K562 (cell line): ENCODE measurements at regions not wholly inside any gene's neighbourhood (a gene's known extent, or its start where the extent isn't known, plus 50 kb on each side); places are given as distances from the start of the nearest gene placed in this dataset.

ENCODE experiments used
- ATAC-seq: fragments of 200-7000 bp; cut with Tn5 transposase; 3 replicates; pipeline ENCODE4 v1.9.1; 2020; ENCODE audit warnings: moderate library complexity
- BruUV-seq: library from RNA; stranded (reverse); fragments of 400-500 nt; replicated peaks from 2 replicates; lab custom pipeline; 2021; lab: Mats Ljungman, UMichigan
- CTCF ChIA-PET: fragments of 300-600 bp; formaldehyde crosslinking; extraction: SDS; loops from one replicate; lab custom pipeline; 2021; ENCODE audit warnings: low intra/inter-chr PET ratio; lab: Yijun Ruan, JAX
- POLR2A ChIA-PET: fragments of 300-600, 350-650 bp; sonication (Branson Sonifier 250); formaldehyde crosslinking; extraction: SDS; loops from one replicate; lab custom pipeline; 2021; ENCODE audit warnings: antibody characterized with exemption, inconsistent platforms; lab: Yijun Ruan, JAX
- DNase-seq, 4 experiments: peaks; one replicate each; pipeline versions ENCODE4 v3.0.0 to v3.0.0-alpha.2; 2011 to 2018; ENCODE audit warnings: low spot score in 3 of 4, mixed read lengths in 3 of 4; ENCODE audit errors: extremely low read depth in 1 of 4
- FAIRE-seq: peaks from 2 replicates; lab custom pipeline; 2011; peaks lifted over from hg19 to GRCh38; lab: Jason Lieb, UNC
- H2AFZ ChIP-seq: 2 replicates; pipeline ENCODE4 v1.6.0; 2011; ENCODE audit warnings: low read depth, low read length, control low read depth, inconsistent platforms
- H3K27ac ChIP-seq: fragments of 200-600 bp; 3 replicates; pipeline ENCODE4 v1.8.0; 2011; ENCODE audit warnings: low read depth, mild to moderate bottlenecking, control low read depth, inconsistent platforms, low read length, moderate library complexity, mixed read lengths; ENCODE audit errors: extremely low read depth
- H3K27me3 ChIP-seq, 2 experiments: fragments of 300-600 bp in 1 of 2; 2 replicates in 1 of 2; 3 replicates in 1 of 2; pipeline versions ENCODE4 v1.6.0 to v1.8.0; 2011; ENCODE audit warnings: inconsistent platforms in 2 of 2, low read length in 2 of 2, mild to moderate bottlenecking in 1 of 2, mixed read lengths in 1 of 2, moderate library complexity in 1 of 2; ENCODE audit not compliant: control insufficient read depth in 2 of 2, insufficient read depth in 2 of 2
- H3K36me3 ChIP-seq: fragments of 300-600 bp; 3 replicates; pipeline ENCODE4 v1.8.0; 2011; ENCODE audit warnings: mild to moderate bottlenecking, low read length, inconsistent platforms; ENCODE audit not compliant: control insufficient read depth, insufficient read depth
- H3K4me1 ChIP-seq, 2 experiments: fragments of 200-600 bp in 1 of 2; replicated peaks in 1 of 2; 2 replicates in 1 of 2; 3 replicates in 1 of 2; pipeline versions ENCODE4 v1.5.1 to v1.8.0; 2011; ENCODE audit warnings: inconsistent platforms in 2 of 2, low read length in 2 of 2, mild to moderate bottlenecking in 1 of 2, mixed read lengths in 1 of 2, moderate library complexity in 1 of 2; ENCODE audit not compliant: control insufficient read depth in 2 of 2, insufficient read depth in 2 of 2
- H3K4me2 ChIP-seq: 2 replicates; pipeline ENCODE4 v1.6.1; 2011; ENCODE audit warnings: low read length, control low read depth, inconsistent platforms, mixed read lengths; ENCODE audit not compliant: insufficient read depth
- H3K4me3 ChIP-seq: fragments of 200-600 bp; sonication (generic), shearing (Covaris generic); 2 replicates; pipeline ENCODE4 v1.5.1; 2016; ENCODE audit warnings: control low read depth, inconsistent platforms
- H3K79me2 ChIP-seq: fragments of 200-600 bp; 3 replicates; pipeline ENCODE4 v1.8.0; 2011; ENCODE audit warnings: low read length, inconsistent platforms; ENCODE audit not compliant: control insufficient read depth, insufficient read depth
- H3K9ac ChIP-seq, 2 experiments: 2 replicates each; pipeline versions ENCODE4 v1.6.0 to v1.6.1; 2011; ENCODE audit warnings: low read depth in 2 of 2, low read length in 2 of 2, control low read depth in 1 of 2, inconsistent platforms in 1 of 2, mild to moderate bottlenecking in 1 of 2, mixed read lengths in 1 of 2; ENCODE audit not compliant: insufficient read depth in 1 of 2
- H3K9me1 ChIP-seq: one replicate; pipeline ENCODE4 v1.6.0; 2011; ENCODE audit warnings: inconsistent platforms, mild to moderate bottlenecking, low read length, moderate library complexity; ENCODE audit not compliant: control insufficient read depth, insufficient read depth
- H3K9me3 ChIP-seq: replicated peaks from 2 replicates; pipeline ENCODE4 v1.5.1; 2011; ENCODE audit warnings: low read depth, low read length, inconsistent platforms; ENCODE audit not compliant: control insufficient read depth, insufficient read depth
- H4K20me1 ChIP-seq: replicated peaks from 2 replicates; pipeline ENCODE4 v1.6.1; 2011; ENCODE audit warnings: low read length, inconsistent platforms, mixed read lengths; ENCODE audit not compliant: control insufficient read depth, insufficient read depth
- RAD21 ChIP-seq, 2 experiments: fragments of 250-450 bp in 1 of 2; fragments of 450-650 bp in 1 of 2; sonication (Bioruptor Pico) in 1 of 2; formaldehyde crosslinking in 1 of 2; IDR thresholded peaks in 1 of 2; conservative IDR thresholded peaks in 1 of 2; 2 replicates each; pipeline versions ENCODE4 v1.4.0 to v1.8.0; 2020 to 2022; ENCODE audit warnings: mild to moderate bottlenecking in 2 of 2, moderate library complexity in 1 of 2
- ZNF518B ChIP-seq: fragments of 250-450 bp; sonication (Bioruptor Pico); IDR thresholded peaks from 2 replicates; pipeline ENCODE4 v1.5.0; 2021; ENCODE audit warnings: mild to moderate bottlenecking, moderate library complexity
- WGBS: fragments of 100-300 bp; shearing (Covaris generic); methylation state at CpG from one replicate; pipeline ENCODE4 v1.1.6; 2016; ENCODE audit warnings: low coverage, mixed read lengths; ENCODE audit not compliant: insufficient coverage; ENCODE audit errors: missing lambda C conversion rate; 5-methylcytosine and 5-hydroxymethylcytosine counted together
- in situ Hi-C: fragments of 300-500 bp; cut with MboI; formaldehyde crosslinking; loops from 4 replicates; pipeline ENCODE4 v1.15.0; 2018; ENCODE audit warnings: inconsistent platforms, mixed read lengths
- intact Hi-C: fragments of 100-400 bp; cut with micrococcal nuclease; formaldehyde crosslinking; loops from 2 replicates; pipeline ENCODE4 v1.14.2; 2022

GRCh38 chr3:102529452-102529851 lies 94.6 kb downstream of the ZPLD1 start:
- no peak for DNase-seq
- Histone ChIP-seq H3K9ac (no peak overlapping the region), H3K27me3 (no peaks in the 10 kb centered on the region), H4K20me1 (no peaks in the 10 kb centered on the region), H3K4me2 (no peak overlapping the region), H3K79me2 (no peaks in the 10 kb centered on the region), H3K9me3 (no peaks in the 10 kb centered on the region), H3K9me1 (no peaks in the 10 kb centered on the region), H3K4me3 (no peak overlapping the region), H2AFZ (no peak overlapping the region), H3K36me3 (no peaks in the 10 kb centered on the region), H3K4me1 (no peaks in the 10 kb centered on the region), H3K27ac (no peak overlapping the region)
- ATAC-seq = no peak
- ChIA-PET POLR2A (no interaction called here), CTCF (interaction anchor here (0.6 kb wide), 1 partner anchor 294 kb away, joined by 3 read pairs; no protein-coding TSS in a partner anchor)
- in situ Hi-C loops (loop anchor here (25.0 kb wide), 1 partner anchor 717 kb away; no protein-coding TSS in a partner anchor), intact Hi-C loops (no loop called here)
- no TSS peak for BruUV-seq
- no peak for FAIRE-seq
- WGBS = 0% methylated on average over 3 of the region's 3 CpGs
- TF ChIP-seq RAD21 (CRISPR knock-in tag; conservative IDR thresholded peaks at IDR 0.05 in 1 of 2, IDR thresholded peaks at IDR 0.05 in 1 of 2) (peak; percentile 46 to 55), ZNF518B (no peak)
